ENCODE measurements at regions not wholly inside any gene's neighbourhood (a gene's known extent, or its start where the extent isn't known, plus 50 kb on each side); places are given as distances from the start of the nearest gene placed in this dataset.

- H3K27ac ChIP-seq, result no peak overlapping the region
- TF ChIP-seq, protein P1, sequence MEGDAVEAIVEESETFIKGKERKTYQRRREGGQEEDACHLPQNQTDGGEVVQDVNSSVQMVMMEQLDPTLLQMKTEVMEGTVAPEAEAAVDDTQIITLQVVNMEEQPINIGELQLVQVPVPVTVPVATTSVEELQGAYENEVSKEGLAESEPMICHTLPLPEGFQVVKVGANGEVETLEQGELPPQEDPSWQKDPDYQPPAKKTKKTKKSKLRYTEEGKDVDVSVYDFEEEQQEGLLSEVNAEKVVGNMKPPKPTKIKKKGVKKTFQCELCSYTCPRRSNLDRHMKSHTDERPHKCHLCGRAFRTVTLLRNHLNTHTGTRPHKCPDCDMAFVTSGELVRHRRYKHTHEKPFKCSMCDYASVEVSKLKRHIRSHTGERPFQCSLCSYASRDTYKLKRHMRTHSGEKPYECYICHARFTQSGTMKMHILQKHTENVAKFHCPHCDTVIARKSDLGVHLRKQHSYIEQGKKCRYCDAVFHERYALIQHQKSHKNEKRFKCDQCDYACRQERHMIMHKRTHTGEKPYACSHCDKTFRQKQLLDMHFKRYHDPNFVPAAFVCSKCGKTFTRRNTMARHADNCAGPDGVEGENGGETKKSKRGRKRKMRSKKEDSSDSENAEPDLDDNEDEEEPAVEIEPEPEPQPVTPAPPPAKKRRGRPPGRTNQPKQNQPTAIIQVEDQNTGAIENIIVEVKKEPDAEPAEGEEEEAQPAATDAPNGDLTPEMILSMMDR (conservative IDR thresholded peaks at IDR 0.05), result no peak
Observed at GRCh38 chr16:72615856-72616255, 432.1 kb downstream of the ZFHX3 start.

- H3K27ac ChIP-seq, result no peak overlapping the region
- TF ChIP-seq, protein P1 (conservative IDR thresholded peaks at IDR 0.05), result no peak
Observed at GRCh38 chr16:72612718-72613117, 435.2 kb downstream of the ZFHX3 start.

GRCh38 chr16:72612256-72612655, 435.7 kb downstream of the ZFHX3 start:
- TF ChIP-seq, protein P1 (conservative IDR thresholded peaks at IDR 0.05), result no peak
- H3K27ac ChIP-seq, result no peak overlapping the region

DNA sequence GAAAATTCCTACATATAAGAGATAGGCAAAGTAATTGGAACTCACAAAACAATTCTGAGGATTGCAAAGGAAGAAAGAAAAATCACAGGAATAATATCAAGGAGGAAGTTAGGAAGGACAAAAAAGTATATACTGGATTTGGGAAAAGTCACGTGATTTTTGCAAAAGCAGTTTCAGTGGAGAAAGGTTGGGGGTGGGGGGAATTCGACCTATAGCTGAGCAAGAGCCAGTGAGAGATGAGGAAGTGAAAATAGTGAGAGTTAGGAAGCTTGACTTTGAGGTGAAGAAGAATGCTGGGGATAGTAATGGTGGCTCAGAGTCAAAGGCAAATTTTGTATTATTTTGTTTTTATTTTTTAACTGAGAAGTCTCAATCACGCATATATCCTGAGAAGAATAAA, 438.0 kb upstream of the PMFBP1 start:
- TF ChIP-seq, protein P1 (conservative IDR thresholded peaks at IDR 0.05), result no peak
- no peak overlapping the region for H3K27ac ChIP-seq

GRCh38 chr16:72609066-72609465, 437.1 kb upstream of the PMFBP1 start:
- TF ChIP-seq, protein P1 (conservative IDR thresholded peaks at IDR 0.05), result no peak
- no peak overlapping the region for H3K27ac ChIP-seq

DNA sequence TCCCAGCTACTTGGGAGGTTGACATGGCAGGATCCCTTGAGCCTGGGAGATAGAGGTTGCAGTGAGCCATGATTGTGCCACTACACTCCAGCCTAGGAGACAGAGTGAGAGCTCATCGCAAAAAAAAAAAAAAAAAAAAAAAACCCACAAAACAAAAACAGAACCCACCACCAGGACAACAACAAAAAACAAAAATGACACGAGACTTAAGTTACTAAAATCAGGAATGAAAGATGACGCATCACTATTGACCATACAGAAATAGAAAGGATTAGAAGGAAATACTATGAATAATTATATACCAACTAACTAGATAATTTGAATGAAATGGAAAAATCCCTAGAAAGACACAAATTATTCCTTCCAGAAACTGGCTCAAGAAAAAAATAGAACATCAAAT, 432.4 kb upstream of the PMFBP1 start:
- H3K27ac ChIP-seq, result no peak overlapping the region
- TF ChIP-seq, protein P1 (conservative IDR thresholded peaks at IDR 0.05), result no peak

GRCh38 chr16:72602499-72602898, 430.5 kb upstream of the PMFBP1 start:
- TF ChIP-seq, protein P1 (conservative IDR thresholded peaks at IDR 0.05), result no peak
- H3K27ac ChIP-seq, result no peak overlapping the region

GRCh38 chr16:72598696-72599095, 426.7 kb upstream of the PMFBP1 start:
- H3K27ac ChIP-seq, result no peak overlapping the region
- TF ChIP-seq, protein P1 (conservative IDR thresholded peaks at IDR 0.05), result no peak
